Nephron progenitor cell (in vitro differentiated cells): ENCODE measurements at regions not wholly inside any gene's neighbourhood (a gene's known extent, or its start where the extent isn't known, plus 50 kb on each side); places are given as distances from the start of the nearest gene placed in this dataset.

Experiments
- DNase-seq: peaks from one replicate; pipeline ENCODE4 v3.0.0; 2021
- H3K27ac Mint-ChIP-seq: 2 replicates; pipeline ENCODE4 v1.8.0; 2021; ENCODE audit warnings: mild to moderate bottlenecking, moderate library complexity, mixed read lengths
- H3K27me3 Mint-ChIP-seq: 2 replicates; pipeline ENCODE4 v1.8.0; 2021; ENCODE audit warnings: mild to moderate bottlenecking, low read depth, mixed read lengths; ENCODE audit not compliant: poor library complexity
- H3K36me3 Mint-ChIP-seq: 2 replicates; pipeline ENCODE4 v1.8.0; 2021; ENCODE audit warnings: low read depth, mixed read lengths
- H3K4me1 Mint-ChIP-seq: 2 replicates; pipeline ENCODE4 v1.8.0; 2021; ENCODE audit warnings: mixed read lengths
- H3K4me3 Mint-ChIP-seq: 2 replicates; pipeline ENCODE4 v1.8.0; 2021; ENCODE audit warnings: mild to moderate bottlenecking, moderate library complexity, mixed read lengths
- H3K9me3 Mint-ChIP-seq: 2 replicates; pipeline ENCODE4 v1.8.0; 2021; ENCODE audit warnings: mild to moderate bottlenecking, moderate library complexity, mixed read lengths
- TF ChIP-seq, protein P1 (sequence below): fragments of 200-600 bp; sonication (generic); IDR thresholded peaks from 2 replicates; pipeline ENCODE4 v1.5.0; 2021; ENCODE audit warnings: antibody characterized with exemption

DNA sequence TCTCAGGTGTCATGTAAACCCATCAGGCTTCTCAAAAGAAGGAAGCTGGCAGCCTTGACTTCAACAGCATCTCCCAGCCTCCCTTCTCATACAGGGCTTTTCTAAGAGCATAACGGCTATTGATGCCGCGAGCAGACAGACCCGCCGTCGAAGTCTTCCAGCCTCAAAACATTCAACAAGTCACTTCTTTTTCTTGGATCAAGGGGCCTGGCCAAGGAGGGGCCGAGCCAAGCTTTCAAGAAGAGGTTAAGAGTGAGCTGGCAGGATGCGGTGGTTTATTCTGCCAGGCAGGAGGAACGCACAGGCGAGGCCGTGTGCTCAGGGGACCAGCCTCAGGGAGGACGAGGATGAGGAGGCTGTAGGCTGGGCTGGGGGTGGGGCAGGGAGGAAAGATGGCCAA is 102.9 kb upstream of the RFLNA start:
- TF ChIP-seq, protein P1, sequence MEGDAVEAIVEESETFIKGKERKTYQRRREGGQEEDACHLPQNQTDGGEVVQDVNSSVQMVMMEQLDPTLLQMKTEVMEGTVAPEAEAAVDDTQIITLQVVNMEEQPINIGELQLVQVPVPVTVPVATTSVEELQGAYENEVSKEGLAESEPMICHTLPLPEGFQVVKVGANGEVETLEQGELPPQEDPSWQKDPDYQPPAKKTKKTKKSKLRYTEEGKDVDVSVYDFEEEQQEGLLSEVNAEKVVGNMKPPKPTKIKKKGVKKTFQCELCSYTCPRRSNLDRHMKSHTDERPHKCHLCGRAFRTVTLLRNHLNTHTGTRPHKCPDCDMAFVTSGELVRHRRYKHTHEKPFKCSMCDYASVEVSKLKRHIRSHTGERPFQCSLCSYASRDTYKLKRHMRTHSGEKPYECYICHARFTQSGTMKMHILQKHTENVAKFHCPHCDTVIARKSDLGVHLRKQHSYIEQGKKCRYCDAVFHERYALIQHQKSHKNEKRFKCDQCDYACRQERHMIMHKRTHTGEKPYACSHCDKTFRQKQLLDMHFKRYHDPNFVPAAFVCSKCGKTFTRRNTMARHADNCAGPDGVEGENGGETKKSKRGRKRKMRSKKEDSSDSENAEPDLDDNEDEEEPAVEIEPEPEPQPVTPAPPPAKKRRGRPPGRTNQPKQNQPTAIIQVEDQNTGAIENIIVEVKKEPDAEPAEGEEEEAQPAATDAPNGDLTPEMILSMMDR, result no peak
- Mint-ChIP-seq H3K4me1 (peaks cover 61% of the 10 kb centered on the region), H3K36me3 (peaks cover 9% of the 10 kb centered on the region), H3K9me3 (peaks cover 29% of the 10 kb centered on the region), H3K27ac (no peak overlapping the region), H3K27me3 (peaks cover 17% of the 10 kb centered on the region), H3K4me3 (no peak overlapping the region)
- DNase-seq, result no peak

DNA sequence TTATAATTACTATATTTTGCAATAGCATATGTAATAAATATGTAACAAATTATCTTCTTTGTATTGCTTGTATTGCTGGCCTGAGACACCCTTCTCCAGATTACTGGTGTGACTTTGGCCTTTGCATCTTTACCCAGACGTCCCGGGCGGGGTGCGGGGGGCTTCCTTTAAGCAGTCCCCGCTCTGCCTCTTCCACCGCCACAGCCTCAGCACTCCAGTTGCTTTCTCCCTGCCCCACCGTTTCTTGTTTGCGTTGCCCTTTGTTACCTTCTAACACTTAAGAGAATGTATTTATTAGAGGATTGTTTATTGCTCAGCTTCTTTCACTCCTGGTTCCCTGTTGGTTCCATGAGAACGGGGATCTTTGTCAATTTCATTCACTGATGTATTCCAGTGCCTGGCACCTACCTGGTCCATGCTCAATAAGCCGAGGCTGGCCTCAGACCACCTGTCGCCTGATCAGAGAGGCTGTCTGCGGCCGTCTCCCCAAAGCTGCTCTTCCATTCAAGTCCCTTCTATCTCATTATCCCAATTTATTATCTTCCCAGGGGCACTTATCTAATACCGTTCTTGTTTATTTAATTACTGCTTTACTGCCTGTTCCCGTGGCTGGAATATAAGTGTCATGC is 100.5 kb upstream of the RFLNA start:
- H3K36me3 Mint-ChIP-seq, result peaks cover 9% of the 10 kb centered on the region
- TF ChIP-seq, protein P1, result no peak

DNA sequence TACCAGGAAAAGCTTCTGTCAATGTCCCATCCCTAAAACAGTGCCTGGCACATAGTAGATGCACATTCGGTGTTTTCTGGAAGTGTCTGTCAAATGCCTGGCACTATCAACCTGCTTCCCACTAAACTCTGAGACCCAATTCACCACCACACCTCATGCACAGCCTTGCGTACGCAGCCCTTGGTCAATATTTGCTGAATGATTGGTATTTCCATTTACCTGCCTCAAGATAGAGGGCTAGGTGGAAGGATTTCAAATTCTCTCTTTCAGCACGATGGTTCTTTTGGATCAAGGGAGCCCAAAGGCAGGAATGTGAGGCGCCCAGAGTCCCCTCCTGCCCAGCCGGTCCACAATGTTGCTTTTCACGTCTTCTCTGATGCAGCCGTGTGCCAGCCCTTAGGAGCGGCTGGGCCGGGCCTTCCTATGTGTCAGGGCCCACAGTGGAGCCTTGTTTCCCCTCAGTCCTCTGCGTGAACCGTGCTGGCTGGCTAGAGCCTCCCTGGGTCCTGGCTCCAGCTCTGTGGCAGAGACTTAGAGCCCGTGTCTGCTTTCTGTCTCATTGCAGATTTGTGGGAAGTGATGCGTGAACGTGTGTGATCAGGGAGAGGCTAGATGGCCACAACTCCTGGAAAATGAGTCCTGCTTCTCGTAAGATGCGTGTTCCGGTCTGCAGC is 99.9 kb upstream of the RFLNA start:
- Mint-ChIP-seq H3K27me3 (peaks cover 20% of the 10 kb centered on the region), H3K36me3 (peaks cover 9% of the 10 kb centered on the region)

More for the DNA sequence above, 100.5 kb upstream of the RFLNA start:
- H3K4me1 Mint-ChIP-seq, result peaks cover 42% of the 10 kb centered on the region
- DNase-seq, result no peak
- no peak overlapping the region for H3K4me3 Mint-ChIP-seq
- H3K9me3 Mint-ChIP-seq, result peaks cover 34% of the 10 kb centered on the region
- no peak overlapping the region for H3K27ac Mint-ChIP-seq
- H3K27me3 Mint-ChIP-seq, result peaks cover 20% of the 10 kb centered on the region

DNA sequence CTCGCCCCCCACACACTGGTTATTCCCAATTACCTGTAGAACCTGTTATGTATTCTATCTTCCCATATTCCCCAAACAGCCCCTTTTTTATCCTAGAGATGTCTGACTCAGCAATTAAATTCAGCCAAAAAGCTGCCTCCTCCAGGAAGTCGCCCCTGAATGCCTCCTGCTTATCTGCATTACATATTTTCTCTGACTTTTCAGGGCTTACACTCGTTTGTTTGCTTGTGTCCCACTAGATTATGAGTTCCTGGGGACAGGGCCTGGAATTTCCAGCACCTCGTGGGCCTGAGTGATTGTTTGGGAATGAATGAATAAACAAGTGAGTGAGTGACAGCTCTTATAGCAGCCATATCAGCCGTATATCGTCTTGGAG is 99.3 kb upstream of the RFLNA start:
- Mint-ChIP-seq H3K27ac (peak overlapping the region; percentile 92), H3K9me3 (peaks cover 34% of the 10 kb centered on the region), H3K36me3 (peaks cover 9% of the 10 kb centered on the region), H3K27me3 (peaks cover 17% of the 10 kb centered on the region), H3K4me1 (peaks cover 30% of the 10 kb centered on the region), H3K4me3 (no peak overlapping the region)
- no peak for DNase-seq
- TF ChIP-seq, protein P1, result no peak

More for the DNA sequence above, 99.9 kb upstream of the RFLNA start:
- no peak for DNase-seq
- Mint-ChIP-seq H3K4me1 (peaks cover 35% of the 10 kb centered on the region), H3K4me3 (no peak overlapping the region), H3K27ac (peak overlapping the region; percentile 92), H3K9me3 (peaks cover 34% of the 10 kb centered on the region)
- TF ChIP-seq, protein P1, result no peak

DNA sequence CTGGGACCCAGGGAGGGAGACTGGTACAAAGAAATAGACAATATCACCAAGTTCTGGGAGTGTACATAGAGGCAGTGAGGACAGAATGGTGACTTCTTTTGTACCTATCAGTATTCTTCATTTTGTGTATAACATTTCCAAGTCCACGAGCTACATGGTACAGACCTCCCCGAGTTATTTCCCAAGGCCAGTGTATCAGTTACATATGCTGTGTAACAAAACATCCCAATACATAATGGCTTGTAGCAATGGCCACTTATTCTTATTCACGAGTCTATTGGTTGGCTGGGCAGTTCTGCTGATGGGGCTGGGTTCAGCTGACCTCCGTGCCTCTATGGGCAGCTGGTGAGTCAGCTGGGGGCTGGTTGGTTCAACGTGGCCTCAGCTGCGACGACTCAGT is 98.7 kb upstream of the RFLNA start:
- TF ChIP-seq, protein P1, result no peak
- Mint-ChIP-seq H3K4me1 (peaks cover 29% of the 10 kb centered on the region), H3K36me3 (peaks cover 9% of the 10 kb centered on the region), H3K4me3 (no peak overlapping the region), H3K27ac (no peak overlapping the region), H3K9me3 (peaks cover 39% of the 10 kb centered on the region), H3K27me3 (peaks cover 17% of the 10 kb centered on the region)
- DNase-seq, result no peak

DNA sequence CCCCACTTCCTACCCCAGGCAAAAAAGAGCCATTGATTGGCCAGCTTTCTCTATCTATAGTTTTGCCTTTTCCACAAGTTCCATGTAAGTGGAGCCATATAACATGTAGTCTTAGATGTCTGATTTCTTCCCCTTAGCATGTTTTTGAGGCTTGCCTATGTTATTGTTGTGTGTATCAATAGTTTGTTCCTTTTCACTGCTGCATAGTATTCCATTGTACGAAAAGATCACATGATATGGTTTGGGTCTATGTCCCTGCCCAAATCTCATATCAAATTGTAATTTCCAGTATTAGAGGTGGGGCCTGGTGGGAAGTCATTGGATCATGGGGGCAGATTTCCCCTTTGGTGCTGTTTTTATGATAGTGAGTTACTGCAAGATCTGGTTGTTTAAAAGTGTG is 93.6 kb upstream of the RFLNA start:
- Mint-ChIP-seq H3K4me3 (no peak overlapping the region), H3K36me3 (no peaks in the 10 kb centered on the region), H3K4me1 (peaks cover 6% of the 10 kb centered on the region), H3K27me3 (peaks cover 15% of the 10 kb centered on the region), H3K9me3 (peaks cover 34% of the 10 kb centered on the region), H3K27ac (no peak overlapping the region)
- DNase-seq, result no peak
- TF ChIP-seq, protein P1, result no peak
